Hepatocyte (in vitro differentiated cells): ENCODE measurements at regions not wholly inside any gene's neighbourhood (a gene's known extent, or its start where the extent isn't known, plus 50 kb on each side); places are given as distances from the start of the nearest gene placed in this dataset.

Source experiments
- CTCF ChIP-seq: fragments of 200-600 bp; sonication (generic); IDR thresholded peaks from 2 replicates; pipeline ENCODE4 v1.5.1; 2016; ENCODE audit warnings: antibody characterized with exemption, mild to moderate bottlenecking; ENCODE audit not compliant: poor library complexity
- EZH2 ChIP-seq: fragments of 200-600 bp; sonication (generic); IDR thresholded peaks from 2 replicates; pipeline ENCODE4 v1.6.1; 2016; ENCODE audit warnings: antibody characterized with exemption, mild to moderate bottlenecking, borderline replicate concordance

DNA sequence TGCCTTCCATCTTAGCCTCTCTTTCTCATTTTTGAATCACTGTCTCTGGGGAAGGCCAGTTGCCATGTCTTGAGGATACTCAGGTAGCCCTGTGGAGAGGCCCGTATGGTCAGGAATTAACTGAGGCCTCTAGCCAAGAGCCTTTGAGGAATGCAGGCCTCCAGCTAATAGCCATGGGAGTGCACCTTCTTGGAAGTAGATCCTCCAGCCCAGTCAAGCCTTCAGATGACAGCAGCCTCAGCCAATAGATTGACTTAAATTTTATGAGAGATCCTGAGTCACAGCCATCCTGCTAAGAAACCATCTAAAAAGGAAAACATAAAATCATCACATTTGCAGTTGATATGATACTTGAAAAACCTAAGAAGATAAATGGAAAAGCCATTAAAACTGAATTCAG, 112.5 kb upstream of the BNIP2 start:
- TF ChIP-seq CTCF (no peak), EZH2 (no peak)
